ENCODE measurements at regions not wholly inside any gene's neighbourhood (a gene's known extent, or its start where the extent isn't known, plus 50 kb on each side); places are given as distances from the start of the nearest gene placed in this dataset.

DNA sequence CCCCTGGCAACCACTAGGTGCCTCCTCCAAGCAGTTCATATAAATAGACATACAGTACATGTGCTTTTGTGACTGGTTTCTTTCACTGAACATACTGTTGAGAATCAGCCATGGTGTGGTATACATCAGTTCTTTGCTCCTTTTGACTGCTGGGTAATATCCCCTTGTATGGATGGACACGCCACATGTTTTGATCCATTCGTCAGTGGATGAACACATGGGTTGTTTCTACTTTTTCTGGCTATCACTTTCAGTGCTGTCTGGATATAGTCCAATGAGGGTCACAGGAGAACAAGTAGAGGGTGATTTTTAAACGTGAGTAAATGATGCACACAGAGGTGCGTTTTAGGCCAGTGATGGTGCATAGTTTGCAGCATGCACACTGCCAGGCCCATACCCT, 183.9 kb downstream of the FOXA2 start:
- 88 to 93% (median 90%) methylated on average over 4 of the region's 4 CpGs for WGBS, 5 donors
- TF ChIP-seq POLR2AphosphoS5 (IDR thresholded peaks at IDR 0.05) = no peak
- TF ChIP-seq, protein P1, sequence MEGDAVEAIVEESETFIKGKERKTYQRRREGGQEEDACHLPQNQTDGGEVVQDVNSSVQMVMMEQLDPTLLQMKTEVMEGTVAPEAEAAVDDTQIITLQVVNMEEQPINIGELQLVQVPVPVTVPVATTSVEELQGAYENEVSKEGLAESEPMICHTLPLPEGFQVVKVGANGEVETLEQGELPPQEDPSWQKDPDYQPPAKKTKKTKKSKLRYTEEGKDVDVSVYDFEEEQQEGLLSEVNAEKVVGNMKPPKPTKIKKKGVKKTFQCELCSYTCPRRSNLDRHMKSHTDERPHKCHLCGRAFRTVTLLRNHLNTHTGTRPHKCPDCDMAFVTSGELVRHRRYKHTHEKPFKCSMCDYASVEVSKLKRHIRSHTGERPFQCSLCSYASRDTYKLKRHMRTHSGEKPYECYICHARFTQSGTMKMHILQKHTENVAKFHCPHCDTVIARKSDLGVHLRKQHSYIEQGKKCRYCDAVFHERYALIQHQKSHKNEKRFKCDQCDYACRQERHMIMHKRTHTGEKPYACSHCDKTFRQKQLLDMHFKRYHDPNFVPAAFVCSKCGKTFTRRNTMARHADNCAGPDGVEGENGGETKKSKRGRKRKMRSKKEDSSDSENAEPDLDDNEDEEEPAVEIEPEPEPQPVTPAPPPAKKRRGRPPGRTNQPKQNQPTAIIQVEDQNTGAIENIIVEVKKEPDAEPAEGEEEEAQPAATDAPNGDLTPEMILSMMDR (IDR thresholded peaks at IDR 0.05) = no peak
- no peak for TF ChIP-seq POLR2A (IDR thresholded peaks at IDR 0.05)
- no peak for TF ChIP-seq EP300 (IDR thresholded peaks at IDR 0.05)
- Histone ChIP-seq H3K27ac (no peak overlapping the region), H3K4me3 (no peak overlapping the region), H3K4me1 (peaks cover 0 to 27% (median 19%) of the 10 kb centered on the region in 4 donors), H3K27me3 (no peaks in the 10 kb centered on the region), H3K36me3 (no peaks in the 10 kb centered on the region), H3K9me3 (no peaks in the 10 kb centered on the region)
- DNase-seq = no peak
- intact Hi-C loops (cut with DNase I; ENCODE audit: low total_unique reads) = no loop called here

DNA sequence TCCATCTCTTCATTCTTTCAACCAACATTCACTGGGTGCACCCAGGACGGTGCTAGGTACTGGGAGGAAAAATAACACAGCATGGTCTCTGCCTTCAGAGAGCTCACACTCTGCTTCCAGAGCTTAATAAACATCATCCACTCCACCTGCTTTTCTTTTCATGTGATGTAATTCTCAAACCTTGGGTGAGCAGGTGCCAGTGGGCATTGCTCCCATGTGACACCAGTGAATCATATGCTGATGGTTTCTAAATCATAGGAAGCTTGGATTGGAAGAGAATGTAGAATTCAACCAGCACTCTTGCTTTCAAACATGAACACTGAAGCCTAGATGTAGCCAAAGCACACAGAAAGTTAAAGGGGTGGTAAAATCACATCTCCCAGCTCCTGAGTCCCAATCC, 189.8 kb downstream of the FOXA2 start:
- Histone ChIP-seq H3K27me3 (peaks cover 0 to 20% (median 0%) of the 10 kb centered on the region in 3 donors), H3K9me3 (no peaks in the 10 kb centered on the region), H3K36me3 (no peaks in the 10 kb centered on the region), H3K4me3 (no peak overlapping the region), H3K4me1 (peaks cover 0 to 5% (median 0%) of the 10 kb centered on the region in 4 donors), H3K27ac (no peak overlapping the region)
- WGBS, 5 donors = 65 to 91% (median 79%) methylated on average over 1 of the region's 1 CpG
- TF ChIP-seq EP300 (IDR thresholded peaks at IDR 0.05) = no peak
- no peak for TF ChIP-seq POLR2A (IDR thresholded peaks at IDR 0.05)
- TF ChIP-seq POLR2AphosphoS5 (IDR thresholded peaks at IDR 0.05) = no peak
- TF ChIP-seq, protein P1 (IDR thresholded peaks at IDR 0.05) = no peak
- no peak for DNase-seq
- intact Hi-C loops (cut with DNase I; ENCODE audit: low total_unique reads) = no loop called here

DNA sequence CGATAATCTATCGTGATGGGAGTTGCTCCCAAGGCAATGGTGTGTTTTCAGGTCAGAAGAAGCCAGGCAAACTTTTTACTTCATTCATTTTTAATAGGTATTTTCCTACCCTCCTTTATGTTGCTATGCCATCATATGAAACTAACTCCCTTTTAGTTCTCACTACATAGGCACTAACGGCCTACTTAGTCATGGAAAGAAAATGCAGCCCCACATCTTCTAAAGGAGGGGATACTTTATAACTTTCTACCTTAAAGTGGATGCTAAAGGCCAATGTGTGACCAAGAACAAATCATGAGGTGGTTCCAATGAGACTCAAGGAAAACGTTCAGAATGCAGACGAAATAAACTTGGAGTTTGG, 193.8 kb downstream of the FOXA2 start:
- Histone ChIP-seq H3K4me3 (no peak overlapping the region), H3K27me3 (peaks cover 0 to 29% (median 0%) of the 10 kb centered on the region in 3 donors), H3K36me3 (no peaks in the 10 kb centered on the region), H3K27ac (peak overlapping the region in 2 of 5 donors; percentile 52 to 53), H3K9me3 (no peaks in the 10 kb centered on the region), H3K4me1 (peaks cover 0 to 6% (median 0%) of the 10 kb centered on the region in 4 donors)
- intact Hi-C loops (cut with DNase I; ENCODE audit: low total_unique reads) = no loop called here
- 42 to 69% (median 66%) methylated on average over 5 of the region's 5 CpGs for WGBS, 5 donors
- TF ChIP-seq POLR2AphosphoS5 (IDR thresholded peaks at IDR 0.05) (no peak), POLR2A (IDR thresholded peaks at IDR 0.05) (no peak)
- DNase-seq = no peak

DNA sequence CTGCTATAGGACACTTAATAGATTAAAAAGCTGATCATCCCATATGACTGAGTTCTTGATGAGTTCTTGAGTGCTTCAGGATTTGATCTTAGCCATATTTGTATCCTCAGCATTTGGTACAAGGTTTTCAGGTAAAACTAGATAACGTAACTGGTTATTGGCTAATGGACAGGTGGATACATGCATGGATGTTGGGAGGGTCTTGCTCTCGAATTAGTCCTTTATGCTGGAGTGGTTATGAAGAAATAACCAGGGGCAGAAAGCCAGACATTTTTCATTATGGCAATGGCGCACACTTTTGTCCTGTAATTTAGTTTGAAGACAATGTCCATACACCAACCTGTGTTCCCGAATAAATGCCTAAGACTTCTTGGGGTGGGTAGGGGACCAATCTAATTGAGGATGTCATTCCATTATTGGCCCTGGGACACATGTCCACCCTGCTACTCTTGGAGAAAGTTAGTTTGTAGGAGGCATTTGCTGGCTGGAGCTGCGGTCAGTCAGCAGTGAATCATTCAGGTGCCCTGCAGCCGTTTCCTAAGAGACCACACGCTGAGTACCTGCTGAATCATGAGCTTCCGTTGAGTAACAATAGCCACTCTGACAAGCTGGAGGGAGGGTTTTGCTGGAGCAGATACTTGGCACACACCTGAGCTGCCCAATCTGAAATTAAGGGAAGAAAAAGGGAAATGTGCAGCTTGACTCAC, 194.4 kb downstream of the FOXA2 start:
- DNase-seq = peak; percentile 61 to 88
- TF ChIP-seq POLR2AphosphoS5 (IDR thresholded peaks at IDR 0.05) (peak in 1 of 3 donors; percentile 65), EP300 (IDR thresholded peaks at IDR 0.05) (no peak)
- H3K4me1 ChIP-seq = peaks cover 0 to 6% (median 0%) of the 10 kb centered on the region in 4 donors
- peaks cover 0 to 35% (median 0%) of the 10 kb centered on the region in 3 donors for H3K27me3 ChIP-seq
- H3K4me3 ChIP-seq = no peak overlapping the region
- H3K27ac ChIP-seq = peak overlapping the region in 2 of 5 donors; percentile 52 to 53
- H3K36me3 ChIP-seq = no peaks in the 10 kb centered on the region
- intact Hi-C loops (cut with DNase I; ENCODE audit: low total_unique reads) = no loop called here
- 41 to 59% (median 53%) methylated on average over 8 of the region's 8 CpGs for WGBS, 5 donors
- H3K9me3 ChIP-seq = no peaks in the 10 kb centered on the region

DNA sequence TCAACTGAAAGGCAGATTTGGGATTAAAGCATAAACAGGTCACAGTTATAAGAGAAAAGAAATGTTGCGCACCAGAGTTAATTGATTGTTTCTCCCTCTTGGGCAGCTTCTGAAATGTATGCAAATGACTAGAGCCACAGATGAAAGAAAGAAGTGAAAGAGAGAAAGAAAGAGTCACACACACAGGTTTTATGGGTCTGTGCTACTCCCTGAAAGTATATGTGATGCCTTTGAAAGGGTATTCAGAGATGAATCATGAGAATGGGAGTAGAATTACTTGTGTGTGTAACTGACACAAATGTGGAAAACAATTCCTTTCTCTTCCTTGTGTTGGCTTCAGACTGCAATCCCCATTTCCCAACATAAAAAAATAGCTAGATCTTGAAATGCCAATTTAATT, 196.9 kb downstream of the FOXA2 start:
- 92 to 100% (median 100%) methylated on average over 1 of the region's 1 CpG for WGBS, 5 donors

More for the DNA sequence above, 196.9 kb downstream of the FOXA2 start:
- H3K4me3 ChIP-seq = no peak overlapping the region
- TF ChIP-seq, protein P1 (IDR thresholded peaks at IDR 0.05) = no peak
- no peak for TF ChIP-seq EP300 (IDR thresholded peaks at IDR 0.05)
- TF ChIP-seq POLR2AphosphoS5 (IDR thresholded peaks at IDR 0.05) = no peak
- no peak for TF ChIP-seq POLR2A (IDR thresholded peaks at IDR 0.05)
- no peak overlapping the region for H3K27ac ChIP-seq
- H3K36me3 ChIP-seq = no peaks in the 10 kb centered on the region
- H3K4me1 ChIP-seq = peaks cover 0 to 6% (median 0%) of the 10 kb centered on the region in 4 donors
- peaks cover 0 to 25% (median 0%) of the 10 kb centered on the region in 3 donors for H3K27me3 ChIP-seq
- intact Hi-C loops (cut with DNase I; ENCODE audit: low total_unique reads) = no loop called here
- no peaks in the 10 kb centered on the region for H3K9me3 ChIP-seq
- no peak for DNase-seq

Measured in stomach (tissue), 8 donors.